DND-41 (cell line): ENCODE measurements at regions not wholly inside any gene's neighbourhood (a gene's known extent, or its start where the extent isn't known, plus 50 kb on each side); places are given as distances from the start of the nearest gene placed in this dataset.
"Not testable (repeated sequence)": the region's sequence is repeated elsewhere in the genome, so short reads cannot be mapped to it uniquely, and the experiment has no call there.

Experiments
- ATAC-seq: fragments of 200-7000 bp; cut with Tn5 transposase; 3 replicates; pipeline ENCODE4 v1.9.1; 2021; ENCODE audit warnings: low read depth; ENCODE audit not compliant: insufficient read depth
- DNase-seq: peaks from one replicate; pipeline ENCODE4 v3.0.0-alpha.2; 2020
- H2AFZ ChIP-seq: 2 replicates; pipeline ENCODE4 v1.6.0; 2012; ENCODE audit warnings: low read depth, low read length
- H3K27ac ChIP-seq: 2 replicates; pipeline ENCODE4 v1.5.1; 2012; ENCODE audit warnings: low read length, inconsistent platforms
- H3K27me3 ChIP-seq: fragments of 200-600 bp; sonication (generic); 2 replicates; pipeline ENCODE4 v1.6.0; 2012; ENCODE audit warnings: low read length, mild to moderate bottlenecking, inconsistent platforms; ENCODE audit not compliant: insufficient read depth, poor library complexity
- H3K36me3 ChIP-seq: 2 replicates; pipeline ENCODE4 v1.5.1; 2012; ENCODE audit warnings: low read length, inconsistent platforms; ENCODE audit not compliant: insufficient read depth
- H3K4me1 ChIP-seq: 2 replicates; pipeline ENCODE4 v1.5.1; 2012; ENCODE audit warnings: mild to moderate bottlenecking, low read length; ENCODE audit not compliant: insufficient read depth
- H3K4me2 ChIP-seq: 2 replicates; pipeline ENCODE4 v1.6.0; 2012; ENCODE audit warnings: mild to moderate bottlenecking, moderate library complexity, low read length, inconsistent platforms; ENCODE audit not compliant: insufficient read depth
- H3K4me3 ChIP-seq, 2 experiments: fragments of 200-600 bp in 1 of 2; shearing (Covaris generic) in 1 of 2; 2 replicates each; pipeline ENCODE4 v1.5.1; 2012 to 2016; ENCODE audit warnings: inconsistent platforms in 2 of 2, low read length in 2 of 2, mild to moderate bottlenecking in 2 of 2, low read depth in 1 of 2, moderate library complexity in 1 of 2
- H3K79me2 ChIP-seq: 2 replicates; pipeline ENCODE4 v1.6.0; 2012; ENCODE audit warnings: low read length, inconsistent platforms; ENCODE audit not compliant: insufficient read depth
- H3K9ac ChIP-seq: 2 replicates; pipeline ENCODE4 v1.6.0; 2012; ENCODE audit warnings: low read depth, mild to moderate bottlenecking, inconsistent platforms, low read length, moderate library complexity
- H3K9me3 ChIP-seq: 2 replicates; pipeline ENCODE4 v1.5.1; 2012; ENCODE audit warnings: low read length, moderate library complexity, mild to moderate bottlenecking, inconsistent platforms; ENCODE audit not compliant: insufficient read depth, severe bottlenecking
- H4K20me1 ChIP-seq: 2 replicates; pipeline ENCODE4 v1.6.0; 2012; ENCODE audit warnings: low read length; ENCODE audit not compliant: insufficient read depth
- EZH2 ChIP-seq: IDR thresholded peaks from 3 replicates; pipeline ENCODE4 v1.6.1; 2012; ENCODE audit warnings: borderline replicate concordance, low read depth, mild to moderate bottlenecking, moderate library complexity, low read length, inconsistent platforms; ENCODE audit not compliant: severe bottlenecking
- TF ChIP-seq, protein P1 (sequence below): IDR thresholded peaks from 2 replicates; pipeline ENCODE4 v1.5.1; 2012; ENCODE audit warnings: borderline replicate concordance, low read length, moderate library complexity, mild to moderate bottlenecking; ENCODE audit not compliant: poor library complexity, severe bottlenecking; ENCODE audit errors: extremely low read depth

DNA sequence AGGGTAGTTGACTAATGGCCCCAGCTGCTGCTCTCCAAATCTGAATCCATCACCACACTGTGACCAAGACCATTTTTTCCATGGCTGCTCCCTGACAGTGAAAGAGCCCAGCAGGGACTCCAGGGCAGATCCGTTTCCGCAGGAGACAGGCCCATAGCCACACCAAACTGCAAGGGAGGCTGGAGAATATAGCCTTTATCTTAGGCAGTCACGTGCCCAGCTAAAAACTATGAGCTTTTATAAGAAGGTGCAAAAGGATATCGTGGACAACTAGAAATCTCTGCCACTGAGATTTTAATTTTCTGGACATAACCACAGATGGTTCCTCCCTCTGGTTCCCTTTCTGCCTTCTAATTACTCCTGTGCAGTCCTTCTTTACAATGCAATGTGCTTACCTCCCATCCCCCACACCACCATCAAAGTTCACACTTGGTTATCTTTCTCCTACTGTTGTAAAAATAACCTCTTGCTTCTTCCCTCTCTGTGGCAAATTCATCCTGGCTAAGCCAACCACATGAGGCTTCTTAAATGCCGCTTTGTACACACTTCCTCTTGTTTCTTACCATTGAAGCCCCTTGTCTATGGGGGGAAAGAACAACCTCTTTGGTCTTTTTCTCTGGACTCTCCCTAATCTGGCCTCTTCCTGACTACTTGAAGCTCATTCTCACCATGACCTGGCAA is 233.7 kb downstream of the SHQ1 start:
- no peak for TF ChIP-seq EZH2
- ATAC-seq (no peak), DNase-seq (peak; percentile 10)
- H3K79me2 ChIP-seq = no peaks in the 10 kb centered on the region
- no peak overlapping the region for H2AFZ ChIP-seq
- H3K4me2 ChIP-seq = no peak overlapping the region
- H3K36me3 ChIP-seq = no peaks in the 10 kb centered on the region
- H3K9ac ChIP-seq = no peak overlapping the region
- H3K27ac ChIP-seq = no peak overlapping the region
- H3K9me3 ChIP-seq = no peaks in the 10 kb centered on the region
- H3K4me1 ChIP-seq = no peaks in the 10 kb centered on the region
- H4K20me1 ChIP-seq = no peaks in the 10 kb centered on the region
- no peaks in the 10 kb centered on the region for H3K27me3 ChIP-seq
- no peak overlapping the region for H3K4me3 ChIP-seq

DNA sequence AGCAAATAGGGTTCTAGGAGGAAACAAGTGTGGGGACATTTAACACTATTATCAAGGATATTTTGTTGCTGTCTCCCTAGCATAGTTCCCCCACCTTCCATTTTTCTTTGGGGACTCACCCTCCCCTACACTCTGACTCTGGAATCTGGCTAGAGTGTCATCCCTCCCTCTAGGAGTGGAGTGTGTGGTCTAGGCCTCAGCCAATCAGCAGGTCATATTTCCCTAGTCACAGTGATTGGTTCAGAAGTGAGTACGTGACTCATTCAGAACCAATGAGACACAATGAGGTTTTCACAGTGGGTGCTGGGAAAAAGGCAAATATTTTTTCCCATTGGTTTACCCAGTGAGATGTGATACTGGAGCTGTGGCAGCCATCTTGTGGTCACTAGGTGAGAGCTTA is 234.4 kb downstream of the SHQ1 start:
- no peaks in the 10 kb centered on the region for H4K20me1 ChIP-seq
- no peaks in the 10 kb centered on the region for H3K4me1 ChIP-seq
- H3K79me2 ChIP-seq = no peaks in the 10 kb centered on the region
- no peak overlapping the region for H3K4me3 ChIP-seq
- no peak overlapping the region for H3K27ac ChIP-seq
- TF ChIP-seq EZH2 = no peak
- TF ChIP-seq, protein P1, sequence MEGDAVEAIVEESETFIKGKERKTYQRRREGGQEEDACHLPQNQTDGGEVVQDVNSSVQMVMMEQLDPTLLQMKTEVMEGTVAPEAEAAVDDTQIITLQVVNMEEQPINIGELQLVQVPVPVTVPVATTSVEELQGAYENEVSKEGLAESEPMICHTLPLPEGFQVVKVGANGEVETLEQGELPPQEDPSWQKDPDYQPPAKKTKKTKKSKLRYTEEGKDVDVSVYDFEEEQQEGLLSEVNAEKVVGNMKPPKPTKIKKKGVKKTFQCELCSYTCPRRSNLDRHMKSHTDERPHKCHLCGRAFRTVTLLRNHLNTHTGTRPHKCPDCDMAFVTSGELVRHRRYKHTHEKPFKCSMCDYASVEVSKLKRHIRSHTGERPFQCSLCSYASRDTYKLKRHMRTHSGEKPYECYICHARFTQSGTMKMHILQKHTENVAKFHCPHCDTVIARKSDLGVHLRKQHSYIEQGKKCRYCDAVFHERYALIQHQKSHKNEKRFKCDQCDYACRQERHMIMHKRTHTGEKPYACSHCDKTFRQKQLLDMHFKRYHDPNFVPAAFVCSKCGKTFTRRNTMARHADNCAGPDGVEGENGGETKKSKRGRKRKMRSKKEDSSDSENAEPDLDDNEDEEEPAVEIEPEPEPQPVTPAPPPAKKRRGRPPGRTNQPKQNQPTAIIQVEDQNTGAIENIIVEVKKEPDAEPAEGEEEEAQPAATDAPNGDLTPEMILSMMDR = no peak
- H3K36me3 ChIP-seq = no peaks in the 10 kb centered on the region
- H3K27me3 ChIP-seq = no peaks in the 10 kb centered on the region
- ATAC-seq (no peak), DNase-seq (no peak)
- H3K9ac ChIP-seq = no peak overlapping the region
- no peak overlapping the region for H3K4me2 ChIP-seq
- no peak overlapping the region for H2AFZ ChIP-seq
- no peaks in the 10 kb centered on the region for H3K9me3 ChIP-seq

DNA sequence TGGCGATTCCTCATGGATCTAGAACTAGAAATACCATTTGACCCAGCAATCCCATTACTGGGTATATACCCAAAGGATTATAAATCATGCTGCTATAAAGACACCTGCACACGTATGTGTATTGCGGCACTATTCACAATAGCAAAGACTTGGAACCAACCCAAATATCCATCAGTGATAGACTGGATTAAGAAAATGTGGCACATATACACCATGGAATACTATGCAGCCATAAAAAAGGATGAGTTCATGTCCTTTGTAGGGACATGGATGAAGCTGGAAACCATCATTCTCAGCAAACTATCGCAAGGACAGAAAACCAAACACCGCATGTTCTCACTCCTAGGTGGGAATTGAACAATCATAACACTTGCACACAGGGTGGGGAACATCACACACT is 239.1 kb downstream of the SHQ1 start:
- not testable (repeated sequence) for H2AFZ ChIP-seq, H3K9ac ChIP-seq, H3K4me3 ChIP-seq, H3K27ac ChIP-seq, H3K4me1 ChIP-seq, H3K4me2 ChIP-seq, H3K79me2 ChIP-seq, ATAC-seq, H3K36me3 ChIP-seq, H3K9me3 ChIP-seq, H4K20me1 ChIP-seq, H3K27me3 ChIP-seq, DNase-seq

DNA sequence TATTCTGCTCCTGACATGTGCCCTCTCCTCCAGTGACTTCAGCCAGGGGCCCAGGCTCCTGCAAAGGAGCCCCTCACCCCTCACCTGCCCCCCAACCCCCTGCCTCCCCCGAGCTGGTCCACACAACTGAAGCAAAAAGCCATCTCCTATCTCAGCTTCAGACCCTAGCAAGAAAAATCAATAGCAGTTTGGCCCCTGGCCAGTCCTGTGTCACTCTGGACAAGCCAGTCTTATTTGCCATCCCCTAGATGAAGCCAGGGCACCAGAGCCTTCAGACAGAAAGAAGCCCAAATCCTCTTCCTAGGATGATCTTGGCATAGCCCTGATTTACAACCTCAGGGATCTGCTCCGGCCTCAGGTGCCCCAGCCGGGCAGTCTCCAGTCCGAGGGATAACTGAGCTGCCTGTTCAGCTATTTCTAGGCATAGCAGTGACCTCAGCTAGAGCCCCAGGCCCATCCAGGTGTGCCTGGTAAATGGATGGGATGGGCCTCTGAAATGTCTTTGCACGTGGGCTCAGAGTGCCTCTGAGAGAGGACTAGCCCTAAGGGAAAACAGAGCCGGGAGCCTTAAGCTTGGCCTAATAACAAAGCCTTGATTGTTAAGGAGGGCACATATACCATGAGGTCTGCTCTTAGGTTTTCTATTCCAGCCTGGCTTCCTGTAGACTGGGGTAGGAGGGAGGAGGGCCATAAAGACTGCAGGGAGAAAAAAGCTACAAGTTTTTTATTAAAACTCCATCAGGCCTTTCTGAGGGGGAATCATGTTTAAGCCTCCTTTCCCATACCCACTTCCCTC is 242.0 kb downstream of the SHQ1 start:
- Histone ChIP-seq H3K9ac (no peak overlapping the region), H3K9me3 (no peaks in the 10 kb centered on the region), H3K4me1 (no peaks in the 10 kb centered on the region), H3K27me3 (no peaks in the 10 kb centered on the region), H4K20me1 (no peaks in the 10 kb centered on the region), H3K27ac (no peak overlapping the region), H3K4me2 (no peak overlapping the region), H3K4me3 (no peak overlapping the region), H3K79me2 (no peaks in the 10 kb centered on the region), H3K36me3 (no peaks in the 10 kb centered on the region), H2AFZ (no peak overlapping the region)
- no peak for ATAC-seq
- DNase-seq = no peak
- TF ChIP-seq EZH2 = no peak
- TF ChIP-seq, protein P1 = no peak
